ENCODE measurements at regions not wholly inside any gene's neighbourhood (a gene's known extent, or its start where the extent isn't known, plus 50 kb on each side); places are given as distances from the start of the nearest gene placed in this dataset.

DNA sequence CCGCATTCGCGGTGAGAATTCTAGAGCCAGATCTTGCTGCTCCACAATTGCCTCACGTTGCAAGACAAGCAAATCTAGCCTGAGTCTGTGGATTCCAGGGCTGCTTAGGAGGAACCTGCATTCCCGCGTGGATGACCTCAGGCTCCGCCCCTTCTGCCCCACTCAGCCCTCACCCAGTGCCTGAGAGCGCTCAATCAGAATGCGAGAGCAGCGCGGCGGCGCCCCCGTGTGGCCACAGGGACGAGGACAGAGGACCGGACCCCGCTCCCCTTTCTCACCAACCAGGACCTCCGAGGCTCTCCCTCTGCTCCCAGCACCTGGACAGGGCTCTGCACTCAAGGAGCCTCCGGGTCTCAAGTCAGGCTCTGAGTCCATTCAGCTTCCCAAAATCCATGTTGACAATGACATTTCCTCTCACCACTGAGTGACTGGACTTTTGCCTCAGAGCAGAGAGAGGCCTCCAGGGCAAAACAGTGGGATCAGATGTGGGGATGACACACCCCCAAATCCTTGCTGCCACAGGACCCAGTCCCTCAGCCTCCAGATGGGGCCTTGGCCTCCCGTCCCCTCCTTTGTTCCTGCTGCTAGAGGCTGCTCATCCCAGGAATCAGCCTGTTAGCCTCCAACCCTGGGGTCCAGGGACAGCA lies 52.0 kb downstream of the RPP21 start:
- Histone ChIP-seq H3K9me3 (ENCODE audit: control insufficient read depth, low read depth, low read length) (no peaks in the 10 kb centered on the region), H3K4me1 (ENCODE audit: control insufficient read depth, insufficient read depth, low read length) (no peaks in the 10 kb centered on the region), H3K4me3 (ENCODE audit: low read length) (no peak overlapping the region), H3K27me3 (ENCODE audit: control insufficient read depth, insufficient read depth, low read length) (peaks cover 31% of the 10 kb centered on the region), H3K27ac (ENCODE audit: low read length) (no peak overlapping the region), H3K36me3 (ENCODE audit: control insufficient read depth, insufficient read depth, low read length) (no peaks in the 10 kb centered on the region)
- WGBS (ENCODE audit: insufficient coverage, low lambda C conversion rate): no CpG with 5 or more reads among the region's 20 CpGs
- DNase-seq: peak; percentile 56 to 61

DNA sequence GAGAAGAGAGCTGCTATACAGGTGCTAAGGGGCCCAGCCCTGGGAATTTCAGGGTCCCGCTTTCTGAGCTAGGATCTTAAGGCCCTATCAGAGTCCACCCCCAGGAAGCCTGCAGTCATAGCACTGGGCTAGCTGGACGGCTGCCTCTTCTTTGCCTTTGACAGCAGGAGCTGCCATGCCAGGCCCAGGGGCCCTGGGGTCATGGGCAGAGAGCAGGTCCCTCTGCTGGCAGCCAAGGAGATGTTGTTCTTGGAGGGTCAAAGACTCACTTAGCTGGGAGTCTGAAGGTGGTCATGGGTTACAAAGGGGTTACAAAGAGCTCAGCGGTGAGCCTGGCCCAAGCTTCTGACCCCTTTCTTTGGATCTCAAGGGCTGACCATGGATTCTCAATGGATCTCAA lies 52.7 kb downstream of the RPP21 start:
- H3K36me3 ChIP-seq (ENCODE audit: control insufficient read depth, insufficient read depth, low read length): no peaks in the 10 kb centered on the region
- no peak for DNase-seq
- no peaks in the 10 kb centered on the region for H3K9me3 ChIP-seq (ENCODE audit: control insufficient read depth, low read depth, low read length)
- no peak overlapping the region for H3K4me3 ChIP-seq (ENCODE audit: low read length)
- no peak overlapping the region for H3K27ac ChIP-seq (ENCODE audit: low read length)
- H3K27me3 ChIP-seq (ENCODE audit: control insufficient read depth, insufficient read depth, low read length): peaks cover 33% of the 10 kb centered on the region
- H3K4me1 ChIP-seq (ENCODE audit: control insufficient read depth, insufficient read depth, low read length): no peaks in the 10 kb centered on the region
- no CpG with 5 or more reads among the region's 3 CpGs for WGBS (ENCODE audit: insufficient coverage, low lambda C conversion rate)

DNA sequence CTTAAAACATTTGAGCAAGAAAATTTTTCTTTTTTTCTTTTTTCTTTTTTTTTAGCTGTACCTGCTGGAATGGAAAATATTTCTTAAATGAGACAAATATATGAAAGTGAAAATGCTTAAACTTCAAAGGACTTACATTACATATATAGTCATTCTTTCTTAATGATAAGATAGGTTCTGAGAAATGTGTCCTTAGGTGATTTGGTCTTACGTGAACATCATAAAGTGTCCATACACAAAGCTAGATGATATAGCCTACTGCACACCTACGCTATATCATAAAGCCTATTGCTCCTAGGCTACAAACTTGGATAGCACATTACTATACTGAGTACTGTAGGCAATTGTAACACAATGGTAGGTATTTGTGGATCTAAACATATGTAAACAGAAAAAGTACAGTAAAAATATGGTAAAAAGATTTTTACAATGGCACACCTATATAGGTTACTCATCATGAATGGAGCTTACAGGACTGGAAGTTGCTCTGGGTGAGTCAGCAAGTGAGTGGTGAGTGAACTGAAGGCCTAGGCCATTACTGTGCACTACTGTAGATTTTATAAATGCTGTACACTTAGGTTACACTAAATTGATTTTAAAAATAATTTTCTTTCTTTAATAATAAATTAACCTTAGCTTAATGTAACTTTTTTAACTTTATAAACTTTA lies 54.6 kb downstream of the RPP21 start:
- H3K36me3 ChIP-seq (ENCODE audit: control insufficient read depth, insufficient read depth, low read length): no peaks in the 10 kb centered on the region
- peaks cover 36% of the 10 kb centered on the region for H3K27me3 ChIP-seq (ENCODE audit: control insufficient read depth, insufficient read depth, low read length)
- no peak overlapping the region for H3K4me3 ChIP-seq (ENCODE audit: low read length)
- WGBS (ENCODE audit: insufficient coverage, low lambda C conversion rate): no CpG with 5 or more reads among the region's 2 CpGs
- no peak for DNase-seq
- no peaks in the 10 kb centered on the region for H3K9me3 ChIP-seq (ENCODE audit: control insufficient read depth, low read depth, low read length)
- H3K4me1 ChIP-seq (ENCODE audit: control insufficient read depth, insufficient read depth, low read length): no peaks in the 10 kb centered on the region
- H3K27ac ChIP-seq (ENCODE audit: low read length): no peak overlapping the region

DNA sequence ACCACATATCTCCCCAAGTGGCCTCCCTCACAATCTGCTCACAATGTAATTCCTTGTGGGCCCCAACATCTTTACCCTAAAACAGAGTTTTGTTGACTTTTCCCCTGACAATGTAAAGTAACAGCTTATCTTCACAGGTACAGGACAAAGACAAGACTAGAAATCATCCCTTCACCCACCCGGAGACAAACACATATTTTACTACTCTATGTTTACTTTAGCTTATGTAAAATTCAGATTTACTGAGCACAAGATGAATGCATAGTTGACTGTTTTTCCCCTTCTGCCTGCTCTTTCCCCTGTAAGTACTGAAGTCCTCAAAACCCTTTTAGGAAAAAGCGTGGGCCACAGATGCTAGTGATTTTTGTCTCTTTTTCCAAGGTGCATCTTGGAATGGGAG lies 61.0 kb downstream of the RPP21 start:
- no CpG with 5 or more reads among the region's 2 CpGs for WGBS (ENCODE audit: insufficient coverage, low lambda C conversion rate)

DNA sequence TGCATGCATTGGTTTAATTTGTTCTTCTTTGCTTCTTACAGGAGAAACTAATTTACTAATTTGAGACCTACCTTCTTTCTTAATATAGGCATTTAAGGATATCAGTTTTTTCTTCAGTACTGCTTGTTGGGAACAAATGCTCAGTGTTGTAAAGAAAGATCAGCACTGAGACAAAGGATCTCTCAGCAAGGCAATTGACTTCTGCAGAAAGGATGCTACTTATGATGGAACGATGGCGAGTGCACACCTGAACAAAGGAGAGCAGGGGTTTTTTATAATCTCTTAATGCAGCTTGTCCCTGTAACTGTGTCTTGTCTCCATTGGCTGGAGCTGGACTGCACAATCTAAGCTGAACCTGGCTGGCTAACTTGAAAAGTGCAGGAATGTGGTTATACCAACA lies 64.2 kb downstream of the RPP21 start:
- no CpG with 5 or more reads among the region's 2 CpGs for WGBS (ENCODE audit: insufficient coverage, low lambda C conversion rate)
- Histone ChIP-seq H3K4me1 (ENCODE audit: control insufficient read depth, insufficient read depth, low read length) (no peaks in the 10 kb centered on the region), H3K36me3 (ENCODE audit: control insufficient read depth, insufficient read depth, low read length) (no peaks in the 10 kb centered on the region), H3K27ac (ENCODE audit: low read length) (no peak overlapping the region), H3K27me3 (ENCODE audit: control insufficient read depth, insufficient read depth, low read length) (peaks cover 12% of the 10 kb centered on the region), H3K4me3 (ENCODE audit: low read length) (no peak overlapping the region), H3K9me3 (ENCODE audit: control insufficient read depth, low read depth, low read length) (no peaks in the 10 kb centered on the region)
- DNase-seq: no peak

More for the DNA sequence above, 61.0 kb downstream of the RPP21 start:
- Histone ChIP-seq H3K27ac (ENCODE audit: low read length) (no peak overlapping the region), H3K9me3 (ENCODE audit: control insufficient read depth, low read depth, low read length) (no peaks in the 10 kb centered on the region), H3K36me3 (ENCODE audit: control insufficient read depth, insufficient read depth, low read length) (no peaks in the 10 kb centered on the region), H3K4me3 (ENCODE audit: low read length) (no peak overlapping the region), H3K4me1 (ENCODE audit: control insufficient read depth, insufficient read depth, low read length) (no peaks in the 10 kb centered on the region), H3K27me3 (ENCODE audit: control insufficient read depth, insufficient read depth, low read length) (peaks cover 17% of the 10 kb centered on the region)
- no peak for DNase-seq

DNA sequence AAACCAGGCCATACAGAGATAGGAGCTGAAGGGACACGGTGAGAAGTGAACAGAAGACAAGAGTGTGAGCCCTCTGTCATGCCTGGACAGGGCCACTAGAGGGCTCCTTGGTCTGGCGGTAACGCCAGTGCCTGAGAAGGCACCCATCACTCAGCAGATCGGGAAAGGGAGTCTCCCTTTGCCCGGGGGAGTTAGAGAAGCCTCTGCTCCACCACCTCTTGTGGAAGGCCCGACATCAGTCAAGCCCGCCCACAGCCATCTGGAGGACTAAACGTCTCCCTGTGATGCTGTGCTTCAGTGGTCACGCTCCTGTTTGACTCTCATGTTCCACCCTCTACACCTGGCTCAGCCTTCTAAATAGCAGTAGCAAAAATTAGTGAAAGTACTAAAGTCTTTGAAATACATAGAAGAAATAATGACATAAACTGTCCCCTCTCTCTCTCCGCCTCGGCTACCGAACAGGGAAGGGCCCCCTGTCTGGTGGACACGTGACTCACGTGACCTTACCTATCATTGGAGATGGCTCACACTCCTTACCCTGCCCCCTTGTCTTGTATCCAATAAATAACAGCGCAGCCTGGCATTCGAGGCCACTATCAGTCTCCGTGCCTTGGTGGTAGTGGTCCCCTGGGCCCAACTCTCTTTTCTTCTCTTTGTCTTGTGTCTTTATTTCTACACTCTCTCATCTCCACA lies 66.7 kb downstream of the RPP21 start:
- WGBS (ENCODE audit: insufficient coverage, low lambda C conversion rate): 63% methylated on average over 2 of the region's 17 CpGs
- Histone ChIP-seq H3K27me3 (ENCODE audit: control insufficient read depth, insufficient read depth, low read length) (peaks cover 14% of the 10 kb centered on the region), H3K9me3 (ENCODE audit: control insufficient read depth, low read depth, low read length) (no peaks in the 10 kb centered on the region), H3K36me3 (ENCODE audit: control insufficient read depth, insufficient read depth, low read length) (no peaks in the 10 kb centered on the region), H3K4me1 (ENCODE audit: control insufficient read depth, insufficient read depth, low read length) (no peaks in the 10 kb centered on the region), H3K27ac (ENCODE audit: low read length) (no peak overlapping the region), H3K4me3 (ENCODE audit: low read length) (no peak overlapping the region)
- DNase-seq: peak; percentile 20 to 42

DNA sequence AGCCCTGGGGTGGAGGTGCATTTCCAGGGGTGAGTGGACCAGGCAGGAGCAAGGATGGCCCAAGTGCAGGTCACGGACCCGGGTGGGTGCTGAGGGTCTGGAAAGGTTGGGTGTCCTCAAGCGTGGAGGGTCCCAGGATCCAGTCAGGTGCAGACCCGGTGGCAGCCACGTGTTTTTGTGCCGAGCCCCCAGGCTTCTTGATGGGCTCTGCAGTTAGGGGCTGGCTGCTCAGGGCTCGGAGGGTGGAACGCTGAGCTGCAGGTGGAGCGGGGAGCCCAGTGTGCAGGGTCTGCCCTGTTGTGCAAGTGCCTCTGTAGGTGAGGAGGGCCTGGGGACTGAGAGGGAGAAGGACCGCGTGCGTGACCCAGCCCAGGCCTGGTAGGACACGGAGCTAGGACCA lies 70.9 kb upstream of the HLA-E start:
- Histone ChIP-seq H3K27me3 (ENCODE audit: control insufficient read depth, insufficient read depth, low read length) (peaks cover 31% of the 10 kb centered on the region), H3K4me3 (ENCODE audit: low read length) (no peak overlapping the region), H3K9me3 (ENCODE audit: control insufficient read depth, low read depth, low read length) (no peaks in the 10 kb centered on the region), H3K27ac (ENCODE audit: low read length) (no peak overlapping the region), H3K36me3 (ENCODE audit: control insufficient read depth, insufficient read depth, low read length) (no peaks in the 10 kb centered on the region), H3K4me1 (ENCODE audit: control insufficient read depth, insufficient read depth, low read length) (no peaks in the 10 kb centered on the region)
- WGBS (ENCODE audit: insufficient coverage, low lambda C conversion rate): no CpG with 5 or more reads among the region's 13 CpGs
- no peak for DNase-seq

DNA sequence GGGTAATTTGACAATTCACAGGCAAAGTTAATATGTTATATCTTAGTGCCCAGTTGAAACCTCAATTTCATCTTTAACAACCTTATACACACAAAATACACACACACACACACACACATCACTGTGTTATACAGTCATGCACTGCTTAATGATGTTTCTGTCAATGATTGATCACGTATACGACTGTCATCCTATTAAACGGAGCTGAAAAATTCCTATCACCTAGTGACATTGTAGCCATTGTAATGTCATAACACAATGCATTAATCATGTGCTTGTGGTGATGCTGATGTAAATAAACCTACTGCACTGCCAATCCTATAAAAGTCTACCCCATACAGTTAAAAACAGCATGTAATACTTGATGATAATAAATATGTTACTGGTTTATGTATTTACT lies 64.8 kb upstream of the HLA-E start:
- H3K36me3 ChIP-seq (ENCODE audit: control insufficient read depth, insufficient read depth, low read length): no peaks in the 10 kb centered on the region
- no CpG with 5 or more reads among the region's 3 CpGs for WGBS (ENCODE audit: insufficient coverage, low lambda C conversion rate)
- H3K4me1 ChIP-seq (ENCODE audit: control insufficient read depth, insufficient read depth, low read length): no peaks in the 10 kb centered on the region
- H3K27ac ChIP-seq (ENCODE audit: low read length): no peak overlapping the region
- H3K9me3 ChIP-seq (ENCODE audit: control insufficient read depth, low read depth, low read length): no peaks in the 10 kb centered on the region
- no peak for DNase-seq
- peaks cover 19% of the 10 kb centered on the region for H3K27me3 ChIP-seq (ENCODE audit: control insufficient read depth, insufficient read depth, low read length)
- H3K4me3 ChIP-seq (ENCODE audit: low read length): no peak overlapping the region

Data from large intestine (tissue), 3 donors.